ENCODE measurements at regions not wholly inside any gene's neighbourhood (a gene's known extent, or its start where the extent isn't known, plus 50 kb on each side); places are given as distances from the start of the nearest gene placed in this dataset.

DNA sequence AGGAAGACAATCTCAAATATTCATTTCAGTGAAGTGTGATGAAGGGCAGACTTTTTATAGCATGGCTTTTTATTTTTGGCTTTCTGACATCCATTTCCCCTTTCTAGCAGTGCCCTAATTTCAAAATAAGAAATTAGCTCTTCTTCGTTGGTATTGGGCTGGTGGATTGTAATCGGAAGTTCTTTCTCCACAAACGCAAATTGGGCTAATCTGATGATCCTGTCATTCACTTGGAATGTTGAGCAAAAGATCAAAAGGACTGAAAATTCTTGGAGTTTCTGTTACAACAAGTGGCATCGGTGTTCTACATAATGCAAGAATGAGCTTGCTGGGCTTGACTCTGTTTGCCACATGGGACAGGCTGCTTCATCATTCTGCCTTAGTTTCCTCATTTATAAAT lies 1182.8 kb downstream of the FLRT2 start:
- Histone ChIP-seq H3K36me3 (replicated peaks) (no peaks in the 10 kb centered on the region), H3K27me3 (replicated peaks) (no peaks in the 10 kb centered on the region), H3K27ac (no peak overlapping the region), H3K4me3 (ENCODE audit: low read depth, low read length) (no peak overlapping the region)
- TF ChIP-seq, protein P1, sequence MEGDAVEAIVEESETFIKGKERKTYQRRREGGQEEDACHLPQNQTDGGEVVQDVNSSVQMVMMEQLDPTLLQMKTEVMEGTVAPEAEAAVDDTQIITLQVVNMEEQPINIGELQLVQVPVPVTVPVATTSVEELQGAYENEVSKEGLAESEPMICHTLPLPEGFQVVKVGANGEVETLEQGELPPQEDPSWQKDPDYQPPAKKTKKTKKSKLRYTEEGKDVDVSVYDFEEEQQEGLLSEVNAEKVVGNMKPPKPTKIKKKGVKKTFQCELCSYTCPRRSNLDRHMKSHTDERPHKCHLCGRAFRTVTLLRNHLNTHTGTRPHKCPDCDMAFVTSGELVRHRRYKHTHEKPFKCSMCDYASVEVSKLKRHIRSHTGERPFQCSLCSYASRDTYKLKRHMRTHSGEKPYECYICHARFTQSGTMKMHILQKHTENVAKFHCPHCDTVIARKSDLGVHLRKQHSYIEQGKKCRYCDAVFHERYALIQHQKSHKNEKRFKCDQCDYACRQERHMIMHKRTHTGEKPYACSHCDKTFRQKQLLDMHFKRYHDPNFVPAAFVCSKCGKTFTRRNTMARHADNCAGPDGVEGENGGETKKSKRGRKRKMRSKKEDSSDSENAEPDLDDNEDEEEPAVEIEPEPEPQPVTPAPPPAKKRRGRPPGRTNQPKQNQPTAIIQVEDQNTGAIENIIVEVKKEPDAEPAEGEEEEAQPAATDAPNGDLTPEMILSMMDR (IDR thresholded peaks at IDR 0.05; ENCODE audit: low read depth, low read length, missing control alignments) = no peak
- in situ Hi-C loops (cut with HindIII; ENCODE audit: low pct_ligation_motif_present, low sequenced_read_pairs) = no loop called here
- DNase-seq = no peak

DNA sequence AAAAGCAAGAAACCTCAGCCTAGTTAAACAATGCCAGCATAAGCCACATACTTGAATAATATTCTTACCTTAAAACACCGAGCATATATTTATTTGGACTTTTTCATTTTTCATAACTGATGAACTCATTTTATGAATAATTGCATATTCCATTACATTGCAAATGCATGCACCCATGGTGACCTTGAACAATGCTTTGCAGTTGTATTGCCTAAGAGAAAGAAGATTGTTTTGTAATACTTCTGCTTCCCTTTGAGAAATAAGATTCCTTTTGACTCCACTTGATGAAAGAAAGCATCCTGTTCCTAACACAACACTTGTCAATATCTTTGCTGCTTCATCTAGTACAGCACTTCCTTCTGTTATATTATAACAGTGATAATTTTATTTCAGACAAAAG lies 1182.2 kb downstream of the FLRT2 start:
- Histone ChIP-seq H3K27ac (no peak overlapping the region), H3K27me3 (replicated peaks) (no peaks in the 10 kb centered on the region), H3K36me3 (replicated peaks) (no peaks in the 10 kb centered on the region), H3K4me3 (ENCODE audit: low read depth, low read length) (no peak overlapping the region)
- no peak for DNase-seq
- in situ Hi-C loops (cut with HindIII; ENCODE audit: low pct_ligation_motif_present, low sequenced_read_pairs) = no loop called here
- TF ChIP-seq, protein P1 (IDR thresholded peaks at IDR 0.05; ENCODE audit: low read depth, low read length, missing control alignments) = no peak

DNA sequence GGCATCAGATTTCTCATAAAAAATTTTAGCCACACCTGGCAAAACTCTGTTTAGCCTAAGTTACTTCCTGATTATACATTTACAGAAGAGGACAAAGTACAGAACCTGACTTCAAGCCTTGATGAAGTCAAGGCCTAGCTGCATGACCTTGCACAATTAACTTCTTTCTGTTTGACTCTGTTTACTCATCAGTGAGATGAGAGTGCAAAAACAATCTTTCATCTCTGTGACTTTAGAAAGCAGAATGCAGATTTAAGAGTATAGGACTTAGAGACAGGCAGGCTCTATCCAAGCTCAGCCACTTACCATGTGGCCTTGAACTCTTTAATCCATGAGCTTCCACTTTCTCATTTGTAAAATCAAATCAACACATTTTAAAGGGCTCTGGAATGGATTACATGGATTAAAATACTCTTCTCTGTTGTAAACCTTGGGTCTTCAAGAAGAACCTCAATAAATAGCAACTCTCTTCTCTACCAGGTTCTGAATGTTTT lies 1178.9 kb downstream of the FLRT2 start:
- no peak overlapping the region for H3K27ac ChIP-seq
- no peak overlapping the region for H3K4me3 ChIP-seq (ENCODE audit: low read depth, low read length)
- TF ChIP-seq, protein P1 (IDR thresholded peaks at IDR 0.05; ENCODE audit: low read depth, low read length, missing control alignments) = no peak
- H3K27me3 ChIP-seq (replicated peaks) = no peaks in the 10 kb centered on the region
- no peak for DNase-seq
- in situ Hi-C loops (cut with HindIII; ENCODE audit: low pct_ligation_motif_present, low sequenced_read_pairs) = no loop called here
- no peaks in the 10 kb centered on the region for H3K36me3 ChIP-seq (replicated peaks)

DNA sequence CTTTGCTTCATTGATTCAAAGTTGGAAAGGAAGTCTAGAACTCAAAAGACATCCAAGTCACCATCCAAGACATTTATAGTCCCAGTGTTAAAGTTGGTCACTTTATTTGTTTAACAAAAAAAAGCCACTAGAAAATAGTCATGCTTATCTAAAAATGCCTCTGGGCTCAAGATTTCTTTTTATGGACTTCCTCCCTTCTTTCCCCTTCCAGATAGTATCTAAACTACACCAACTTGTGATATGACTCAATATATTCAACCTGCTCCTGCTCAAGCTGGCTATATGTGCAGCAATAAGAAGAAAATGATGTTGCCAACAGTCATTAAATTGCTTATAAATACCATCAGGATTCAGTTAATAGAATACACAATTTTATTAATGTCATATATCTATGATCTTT lies 1177.1 kb downstream of the FLRT2 start:
- in situ Hi-C loops (cut with HindIII; ENCODE audit: low pct_ligation_motif_present, low sequenced_read_pairs) = no loop called here
- no peak overlapping the region for H3K27ac ChIP-seq
- TF ChIP-seq, protein P1 (IDR thresholded peaks at IDR 0.05; ENCODE audit: low read depth, low read length, missing control alignments) = no peak
- DNase-seq = no peak
- no peak overlapping the region for H3K4me3 ChIP-seq (ENCODE audit: low read depth, low read length)
- H3K36me3 ChIP-seq (replicated peaks) = no peaks in the 10 kb centered on the region
- H3K27me3 ChIP-seq (replicated peaks) = no peaks in the 10 kb centered on the region

DNA sequence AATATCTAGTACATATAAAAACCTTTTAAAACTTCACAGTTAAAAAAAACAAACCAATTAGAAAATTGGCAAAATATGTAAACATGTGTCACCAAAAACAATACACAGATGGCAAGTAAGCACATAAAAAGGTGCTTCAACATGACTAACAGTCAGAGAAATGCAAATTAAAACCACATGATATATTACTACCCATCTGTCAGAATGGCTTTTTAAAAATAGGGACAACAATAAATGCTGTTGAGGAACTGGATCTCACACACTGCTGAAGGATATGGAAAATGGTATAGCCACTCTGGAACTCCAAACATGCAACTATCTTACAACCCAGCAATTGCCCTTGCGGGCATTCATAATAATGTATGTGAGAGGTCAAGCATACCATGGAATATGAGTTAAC lies 1153.6 kb downstream of the FLRT2 start:
- no peaks in the 10 kb centered on the region for H3K27me3 ChIP-seq (replicated peaks)
- TF ChIP-seq, protein P1 (IDR thresholded peaks at IDR 0.05; ENCODE audit: low read depth, low read length, missing control alignments) = no peak
- no peak overlapping the region for H3K27ac ChIP-seq
- no peak for DNase-seq
- H3K4me3 ChIP-seq (ENCODE audit: low read depth, low read length) = no peak overlapping the region
- no peaks in the 10 kb centered on the region for H3K36me3 ChIP-seq (replicated peaks)
- in situ Hi-C loops (cut with HindIII; ENCODE audit: low pct_ligation_motif_present, low sequenced_read_pairs) = no loop called here

DNA sequence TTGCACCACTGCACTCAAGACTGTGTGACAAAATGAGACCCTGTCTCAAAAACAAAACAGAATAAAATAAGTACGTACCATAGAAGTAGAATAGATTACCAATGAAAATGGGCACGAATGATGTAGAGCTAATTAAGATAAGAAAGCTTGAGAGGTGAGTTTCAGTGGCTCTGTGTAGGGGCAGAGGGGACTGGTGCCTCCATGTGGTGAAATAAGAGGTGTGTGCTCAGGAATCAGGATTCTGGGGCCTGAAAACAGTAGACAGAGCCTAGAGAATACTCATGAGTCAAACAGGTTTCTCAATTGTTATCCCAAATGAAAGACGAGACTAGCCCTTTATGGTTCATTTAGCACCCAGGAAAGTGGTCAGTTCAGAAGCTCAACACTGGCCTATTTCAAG lies 1145.1 kb downstream of the FLRT2 start:
- TF ChIP-seq, protein P1 (IDR thresholded peaks at IDR 0.05; ENCODE audit: low read depth, low read length, missing control alignments) = no peak
- Histone ChIP-seq H3K4me3 (ENCODE audit: low read depth, low read length) (no peak overlapping the region), H3K27ac (no peak overlapping the region), H3K36me3 (replicated peaks) (no peaks in the 10 kb centered on the region), H3K27me3 (replicated peaks) (no peaks in the 10 kb centered on the region)
- in situ Hi-C loops (cut with HindIII; ENCODE audit: low pct_ligation_motif_present, low sequenced_read_pairs) = no loop called here
- no peak for DNase-seq
